ENCODE measurements at regions not wholly inside any gene's neighbourhood (a gene's known extent, or its start where the extent isn't known, plus 50 kb on each side); places are given as distances from the start of the nearest gene placed in this dataset.

- no peak overlapping the region for H2AK5ac ChIP-seq (ENCODE audit: low read depth, low read length)
- H3K23ac ChIP-seq (ENCODE audit: low read depth, low read length): no peak overlapping the region
- H3K56ac ChIP-seq (ENCODE audit: extremely low read depth, insufficient read depth, low read length): no peak overlapping the region
- H2AK9ac ChIP-seq (replicated peaks; ENCODE audit: low read depth, low read length, poor library complexity): no peak overlapping the region
- no CpG with 5 or more reads among the region's 4 CpGs for WGBS, 2 experiments (ENCODE audit: extremely low coverage in 2 of 2, insufficient read length in 1 of 2)
- no peaks in the 10 kb centered on the region for H3K27me3 ChIP-seq (ENCODE audit: control insufficient read depth, insufficient read depth, low read length)
- no peaks in the 10 kb centered on the region for H4K20me1 ChIP-seq (ENCODE audit: insufficient read depth, low read length)
- POLR2A ChIA-PET (ENCODE audit: unreplicated experiment): no interaction called here
- no peak overlapping the region for H4K5ac ChIP-seq (ENCODE audit: low read depth, low read length)
- no TSS peak for BruUV-seq (replicated peaks)
- no peaks in the 10 kb centered on the region for H3K4me1 ChIP-seq (ENCODE audit: control insufficient read depth, insufficient read depth, low read length)
- H3K4me3 ChIP-seq (ENCODE audit: insufficient read depth, low read depth, low read length): no peak overlapping the region
- no peaks in the 10 kb centered on the region for H3K36me3 ChIP-seq (ENCODE audit: control insufficient read depth, insufficient read depth, low read length)
- H2BK120ac ChIP-seq (ENCODE audit: low read depth, low read length): no peak overlapping the region
- H3K4ac ChIP-seq (ENCODE audit: low read depth, low read length): no peak overlapping the region
- H3K79me1 ChIP-seq (ENCODE audit: low read depth in 1 of 2, low read length in 2 of 2): no peaks in the 10 kb centered on the region
- in situ Hi-C loops (cut with MboI; ENCODE audit: low sequenced_read_pairs) (no loop called here), dilution Hi-C loops (cut with HindIII; ENCODE audit: low sequenced_read_pairs, unreplicated experiment) (no loop called here), intact Hi-C loops (cut with micrococcal nuclease) (no loop called here)
- H3K18ac ChIP-seq (ENCODE audit: low read depth, low read length): no peak overlapping the region
- H3K9me3 ChIP-seq (ENCODE audit: control insufficient read depth, insufficient read depth, low read length): peaks cover 2% of the 10 kb centered on the region; the same call in 1 of the 2 replicates
- no peak overlapping the region for H2BK20ac ChIP-seq (ENCODE audit: low read depth, low read length)
- no peak overlapping the region for H2BK15ac ChIP-seq (ENCODE audit: low read depth, low read length)
- no peak overlapping the region for H3K9ac ChIP-seq (ENCODE audit: low read depth, low read length)
- no peak overlapping the region for H4K8ac ChIP-seq (ENCODE audit: low read depth in 2 of 2, low read length in 2 of 2)
- no peak overlapping the region for H2AFZ ChIP-seq (replicated peaks; ENCODE audit: low read length, poor library complexity)
- H4K91ac ChIP-seq (ENCODE audit: insufficient read depth, low read depth, low read length): no peak overlapping the region
- TF ChIP-seq BHLHE40 (IDR thresholded peaks at IDR 0.05; ENCODE audit: low read depth, low read length) (no peak), RFX5 (IDR thresholded peaks at IDR 0.05; ENCODE audit: low read depth, low read length) (no peak), SMC3 (IDR thresholded peaks at IDR 0.05; ENCODE audit: low read depth, low read length) (no peak), MXI1 (IDR thresholded peaks at IDR 0.05; ENCODE audit: borderline replicate concordance, low read depth, low read length) (no peak), CEBPB (IDR thresholded peaks at IDR 0.05; ENCODE audit: low read depth, low read length) (no peak), RAD21 (IDR thresholded peaks at IDR 0.05; ENCODE audit: low read length) (no peak), USF2 (IDR thresholded peaks at IDR 0.05; ENCODE audit: low read depth, low read length) (no peak), CTCF (conservative IDR thresholded peaks at IDR 0.05; ENCODE audit: low read depth, low read length) (no peak), MAZ (IDR thresholded peaks at IDR 0.05; ENCODE audit: borderline replicate concordance, low read depth, low read length) (no peak), FOS (IDR thresholded peaks at IDR 0.05; ENCODE audit: low read depth, low read length) (no peak), ELK1 (IDR thresholded peaks at IDR 0.05; ENCODE audit: borderline replicate concordance, low read depth, low read length) (no peak), RCOR1 (IDR thresholded peaks at IDR 0.05; ENCODE audit: insufficient replicate concordance, low read length) (no peak), POLR2A (IDR thresholded peaks at IDR 0.05; ENCODE audit: low read depth, low read length) (no peak), CHD1 (IDR thresholded peaks at IDR 0.05; ENCODE audit: low read depth, low read length) (no peak), NFE2L2 (IDR thresholded peaks at IDR 0.05; ENCODE audit: low read depth, low read length) (no peak), MAFK (IDR thresholded peaks at IDR 0.05; ENCODE audit: low read depth, low read length) (no peak)
- DNase-seq: no peak
- no peak overlapping the region for H3K14ac ChIP-seq (replicated peaks; ENCODE audit: low read depth, low read length)
- no peak overlapping the region for H3K4me2 ChIP-seq (ENCODE audit: low read depth, low read length)
- CTCF ChIA-PET: no interaction called here
- no peaks in the 10 kb centered on the region for H3K9me1 ChIP-seq (ENCODE audit: insufficient read depth, low read length)
- no peak for ATAC-seq (ENCODE audit: low read depth)
- no peak overlapping the region for H3K27ac ChIP-seq (ENCODE audit: insufficient read depth, low read length)
- no peak overlapping the region for H2BK5ac ChIP-seq (ENCODE audit: low read depth, low read length, poor library complexity, severe bottlenecking)
These were observed 638.8 kb downstream of the LRRC70 start for GRCh38 chr5:63217422-63217821.

Data from IMR-90 (cell line).